ENCODE measurements at regions not wholly inside any gene's neighbourhood (a gene's known extent, or its start where the extent isn't known, plus 50 kb on each side); places are given as distances from the start of the nearest gene placed in this dataset.

DNA sequence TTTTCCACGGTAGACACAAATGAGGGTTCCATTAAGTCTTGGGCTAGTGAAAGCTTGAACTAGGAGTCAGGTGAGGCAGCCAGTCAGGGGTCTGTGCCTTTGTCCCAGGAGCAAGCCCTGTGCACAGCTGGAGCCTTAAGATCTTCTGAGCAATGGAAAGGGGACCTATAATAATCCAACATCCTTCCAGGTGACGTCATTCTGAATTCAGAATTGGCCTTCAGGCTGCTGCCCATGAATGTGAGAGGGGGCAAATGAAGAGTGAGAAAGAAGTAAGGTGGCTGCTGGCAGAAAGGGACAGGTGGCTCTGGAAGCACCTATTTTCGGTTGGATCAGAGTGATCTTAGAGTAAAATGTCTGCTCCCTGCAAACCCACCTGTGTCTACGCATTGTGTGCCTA lies 488.1 kb upstream of the CDH5 start:
- Histone ChIP-seq H2BK15ac (ENCODE audit: low read length) (no peak overlapping the region), H3K79me1 (ENCODE audit: low read depth, low read length) (no peaks in the 10 kb centered on the region), H2AFZ (ENCODE audit: low read length) (no peak overlapping the region), H3K79me2 (ENCODE audit: control insufficient read depth in 1 of 2, insufficient read depth in 2 of 2, low read length in 2 of 2) (no peaks in the 10 kb centered on the region), H2BK12ac (ENCODE audit: low read depth, low read length) (no peak overlapping the region), H3K4me3 (ENCODE audit: extremely low read depth in 1 of 4, insufficient read depth in 2 of 4, low read depth in 3 of 4, low read length in 4 of 4) (no peak overlapping the region), H2BK5ac (ENCODE audit: low read depth, low read length) (no peak overlapping the region), H3K14ac (ENCODE audit: insufficient read length) (no peak overlapping the region), H4K20me1 (replicated peaks in 1 of 2; ENCODE audit: control insufficient read depth in 1 of 2, insufficient read depth in 2 of 2, low read length in 2 of 2) (no peaks in the 10 kb centered on the region), H3K4me1 (replicated peaks in 1 of 4; ENCODE audit: control insufficient read depth in 3 of 4, insufficient read depth in 4 of 4, low read length in 3 of 4) (no peaks in the 10 kb centered on the region; a peak in 1 of 7 replicates), H4K8ac (ENCODE audit: extremely low read depth, insufficient read depth, low read length) (no peak overlapping the region), H3K18ac (ENCODE audit: extremely low read depth, low read length) (no peak overlapping the region), H3K4me2 (ENCODE audit: insufficient read depth in 1 of 2, low read depth in 2 of 2, low read length in 2 of 2) (no peak overlapping the region), H4K5ac (ENCODE audit: insufficient read length, low read depth, low read length) (no peak overlapping the region), H3K9ac (replicated peaks in 1 of 4; ENCODE audit: extremely low read depth in 1 of 4, low read depth in 3 of 4, low read length in 3 of 4) (no peak overlapping the region), H2BK20ac (ENCODE audit: low read length) (no peak overlapping the region), H2BK120ac (replicated peaks; ENCODE audit: low read depth, low read length) (no peak overlapping the region), H2AK5ac (ENCODE audit: low read depth, low read length) (no peak overlapping the region), H3K4ac (replicated peaks; ENCODE audit: insufficient read length, low read depth, low read length) (no peak overlapping the region), H3K36me3 (ENCODE audit: control insufficient read depth in 2 of 4, insufficient read depth in 4 of 4, low read length in 3 of 4) (no peaks in the 10 kb centered on the region), H3K9me3 (ENCODE audit: insufficient read depth in 2 of 2, low read depth in 1 of 2, low read length in 1 of 2) (no peaks in the 10 kb centered on the region), H3K23ac (ENCODE audit: insufficient read length) (no peak overlapping the region), H3K27me3 (replicated peaks in 1 of 4; ENCODE audit: control insufficient read depth in 3 of 4, extremely low read depth in 1 of 4, insufficient read depth in 3 of 4, low read length in 3 of 4) (no peaks in the 10 kb centered on the region), H3K27ac (ENCODE audit: low read depth, low read length) (no peak overlapping the region), H4K91ac (replicated peaks; ENCODE audit: insufficient read length, low read length) (no peak overlapping the region), H3K56ac (replicated peaks; ENCODE audit: insufficient read length, low read depth, low read length) (no peak overlapping the region), H3K23me2 (ENCODE audit: low read depth, low read length) (no peaks in the 10 kb centered on the region)
- no peak for DNase-seq (ENCODE audit: low read depth in 1 of 2, low spot score in 2 of 2)
- ChIA-PET CTCF (ENCODE audit: partially characterized antibody) (interaction anchor here (0.6 to 1.8 kb wide), 2 partner anchors 11 to 303 kb away, joined by 3 to 4 read pairs; no protein-coding TSS in a partner anchor), POLR2A (ENCODE audit: partially characterized antibody) (no interaction called here)
- 82% methylated on average over 4 of the region's 4 CpGs; no CpG with 5 or more reads in 1 of the 2 experiments for WGBS, 2 experiments (ENCODE audit: extremely low coverage in 1 of 2, insufficient coverage in 1 of 2, insufficient read length in 1 of 2, insufficient replicate concordance in 2 of 2, low coverage in 1 of 2, low lambda C conversion rate in 2 of 2, missing lambda C conversion rate in 1 of 2)
- FAIRE-seq: no peak
- TF ChIP-seq SP1 (IDR thresholded peaks at IDR 0.05; ENCODE audit: low read depth, low read length) (no peak), KDM5A (IDR thresholded peaks at IDR 0.05; ENCODE audit: low read length) (no peak), SP4 (IDR thresholded peaks at IDR 0.05; ENCODE audit: low read length) (no peak), ZNF274 (IDR thresholded peaks at IDR 0.05; ENCODE audit: borderline replicate concordance, extremely low read depth, low read length) (no peak), BACH1 (IDR thresholded peaks at IDR 0.05; ENCODE audit: low read length) (no peak), POLR2AphosphoS5 (IDR thresholded peaks at IDR 0.05; ENCODE audit: low read depth, low read length) (no peak), GTF2F1 (IDR thresholded peaks at IDR 0.05; ENCODE audit: borderline replicate concordance, low read depth, low read length) (no peak), TCF12 (IDR thresholded peaks at IDR 0.05; ENCODE audit: low read depth, low read length) (no peak), SIRT6 (IDR thresholded peaks at IDR 0.05; ENCODE audit: low read length) (no peak), ASH2L (IDR thresholded peaks at IDR 0.05; ENCODE audit: low read length) (no peak)
- TF ChIP-seq, protein P1, sequence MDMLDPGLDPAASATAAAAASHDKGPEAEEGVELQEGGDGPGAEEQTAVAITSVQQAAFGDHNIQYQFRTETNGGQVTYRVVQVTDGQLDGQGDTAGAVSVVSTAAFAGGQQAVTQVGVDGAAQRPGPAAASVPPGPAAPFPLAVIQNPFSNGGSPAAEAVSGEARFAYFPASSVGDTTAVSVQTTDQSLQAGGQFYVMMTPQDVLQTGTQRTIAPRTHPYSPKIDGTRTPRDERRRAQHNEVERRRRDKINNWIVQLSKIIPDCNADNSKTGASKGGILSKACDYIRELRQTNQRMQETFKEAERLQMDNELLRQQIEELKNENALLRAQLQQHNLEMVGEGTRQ (IDR thresholded peaks at IDR 0.05; ENCODE audit: low read length): no peak

Measured in H1 (cell line).